SK-N-MC (cell line): ENCODE measurements at regions not wholly inside any gene's neighbourhood (a gene's known extent, or its start where the extent isn't known, plus 50 kb on each side); places are given as distances from the start of the nearest gene placed in this dataset.

Experiments
- EZH2 ChIP-seq: fragments of 200-600 bp; sonication (generic); IDR thresholded peaks from one replicate; pipeline ENCODE4 v1.6.1; 2017; ENCODE audit warnings: antibody characterized with exemption
- POLR2AphosphoS5 ChIP-seq: IDR thresholded peaks from 2 replicates; pipeline ENCODE4 v1.6.1; 2012; ENCODE audit warnings: mild to moderate bottlenecking, low read depth, low read length, borderline replicate concordance

GRCh38 chrX:69033936-69034335 lies 131.3 kb downstream of the PJA1 start:
- TF ChIP-seq POLR2AphosphoS5 (no peak), EZH2 (no peak)
